ENCODE measurements at regions not wholly inside any gene's neighbourhood (a gene's known extent, or its start where the extent isn't known, plus 50 kb on each side); places are given as distances from the start of the nearest gene placed in this dataset.

DNA sequence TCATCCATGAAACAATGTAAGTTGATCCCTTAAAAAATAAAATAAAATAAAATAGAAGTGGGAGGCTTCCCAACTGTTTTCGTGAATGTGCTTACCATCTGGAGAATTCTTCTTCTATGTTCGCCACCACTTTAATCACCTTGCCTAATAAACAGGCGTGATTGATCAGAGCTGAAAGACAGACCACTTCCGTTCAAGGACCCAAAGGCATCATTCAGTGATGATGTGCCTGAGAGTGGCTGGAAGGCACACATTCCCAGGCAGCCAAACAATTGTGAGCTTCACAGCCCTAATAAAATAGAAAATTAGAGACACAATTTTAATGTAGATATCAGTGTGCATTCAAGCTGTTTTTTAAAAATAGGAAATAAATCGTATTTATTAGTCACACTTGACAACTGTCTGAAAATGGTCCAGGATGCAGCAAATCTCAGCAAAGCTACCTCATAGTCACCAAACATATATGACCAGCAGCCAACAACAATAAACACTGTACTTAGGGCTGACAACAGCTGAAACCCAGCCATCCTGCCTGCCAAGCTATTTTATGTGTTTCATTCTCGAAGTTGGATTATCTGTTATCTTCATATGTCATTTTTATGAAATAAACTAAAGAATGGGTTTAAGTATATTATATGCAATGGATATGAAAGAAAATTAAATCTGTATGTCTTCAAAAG is 163.2 kb upstream of the FAM9B start:
- peak; percentile 75 for DNase-seq

More for the DNA sequence above, 163.2 kb upstream of the FAM9B start:
- in situ Hi-C loops (cut with MboI; ENCODE audit: low sequenced_read_pairs) = no loop called here
- no CpG with 5 or more reads among the region's 6 CpGs for WGBS, 2 experiments (ENCODE audit: extremely low coverage in 2 of 2, insufficient read length in 1 of 2)
- CTCF ChIA-PET = interaction anchor here (0.9 kb wide), 1 partner anchor 10 kb away, joined by 3 read pairs; no protein-coding TSS in a partner anchor
- no peak overlapping the region for H2BK120ac ChIP-seq (ENCODE audit: low read depth, low read length)
- no peaks in the 10 kb centered on the region for H3K79me1 ChIP-seq (ENCODE audit: low read depth in 1 of 2, low read length in 2 of 2)
- no TSS peak for BruUV-seq (replicated peaks)
- intact Hi-C loops (cut with micrococcal nuclease) = no loop called here
- no peak overlapping the region for H2AFZ ChIP-seq (replicated peaks; ENCODE audit: low read length, poor library complexity)
- no peak overlapping the region for H4K5ac ChIP-seq (ENCODE audit: low read depth, low read length)
- no peaks in the 10 kb centered on the region for H3K36me3 ChIP-seq (ENCODE audit: control insufficient read depth, insufficient read depth, low read length)
- no peak overlapping the region for H3K4me3 ChIP-seq (ENCODE audit: insufficient read depth, low read depth, low read length)
- no peak overlapping the region for H3K9ac ChIP-seq (ENCODE audit: low read depth, low read length)
- no peak overlapping the region for H2AK5ac ChIP-seq (ENCODE audit: low read depth, low read length)
- H3K23ac ChIP-seq (ENCODE audit: low read depth, low read length) = no peak overlapping the region
- H2AK9ac ChIP-seq (replicated peaks; ENCODE audit: low read depth, low read length, poor library complexity) = no peak overlapping the region
- dilution Hi-C loops (cut with HindIII; ENCODE audit: low sequenced_read_pairs, unreplicated experiment) = no loop called here
- H4K91ac ChIP-seq (ENCODE audit: insufficient read depth, low read depth, low read length) = no peak overlapping the region
- H3K4me2 ChIP-seq (ENCODE audit: low read depth, low read length) = no peak overlapping the region
- no peaks in the 10 kb centered on the region for H3K4me1 ChIP-seq (ENCODE audit: control insufficient read depth, insufficient read depth, low read length)
- H3K18ac ChIP-seq (ENCODE audit: low read depth, low read length) = no peak overlapping the region
- no peaks in the 10 kb centered on the region for H3K27me3 ChIP-seq (ENCODE audit: control insufficient read depth, insufficient read depth, low read length)
- H3K4ac ChIP-seq (ENCODE audit: low read depth, low read length) = no peak overlapping the region
- ATAC-seq (ENCODE audit: low read depth) = no peak
- no peak overlapping the region for H2BK20ac ChIP-seq (ENCODE audit: low read depth, low read length)
- no peak overlapping the region for H3K27ac ChIP-seq (ENCODE audit: insufficient read depth, low read length)
- POLR2A ChIA-PET (ENCODE audit: unreplicated experiment) = no interaction called here
- no peak overlapping the region for H3K14ac ChIP-seq (replicated peaks; ENCODE audit: low read depth, low read length)
- H2BK15ac ChIP-seq (ENCODE audit: low read depth, low read length) = no peak overlapping the region
- H3K9me1 ChIP-seq (ENCODE audit: insufficient read depth, low read length) = no peaks in the 10 kb centered on the region
- H4K8ac ChIP-seq (ENCODE audit: low read depth in 2 of 2, low read length in 2 of 2) = no peak overlapping the region
- no peaks in the 10 kb centered on the region for H3K9me3 ChIP-seq (ENCODE audit: control insufficient read depth, insufficient read depth, low read length)
- H4K20me1 ChIP-seq (ENCODE audit: insufficient read depth, low read length) = no peaks in the 10 kb centered on the region
- H3K56ac ChIP-seq (ENCODE audit: extremely low read depth, insufficient read depth, low read length) = no peak overlapping the region
- H2BK5ac ChIP-seq (ENCODE audit: low read depth, low read length, poor library complexity, severe bottlenecking) = no peak overlapping the region
- TF ChIP-seq NFE2L2 (IDR thresholded peaks at IDR 0.05; ENCODE audit: low read depth, low read length) (no peak), MAZ (IDR thresholded peaks at IDR 0.05; ENCODE audit: borderline replicate concordance, low read depth, low read length) (no peak), ELK1 (IDR thresholded peaks at IDR 0.05; ENCODE audit: borderline replicate concordance, low read depth, low read length) (no peak), RFX5 (IDR thresholded peaks at IDR 0.05; ENCODE audit: low read depth, low read length) (no peak), MAFK (IDR thresholded peaks at IDR 0.05; ENCODE audit: low read depth, low read length) (no peak), CEBPB (IDR thresholded peaks at IDR 0.05; ENCODE audit: low read depth, low read length) (no peak), FOS (IDR thresholded peaks at IDR 0.05; ENCODE audit: low read depth, low read length) (no peak), POLR2A (IDR thresholded peaks at IDR 0.05; ENCODE audit: low read depth, low read length) (no peak), MXI1 (IDR thresholded peaks at IDR 0.05; ENCODE audit: borderline replicate concordance, low read depth, low read length) (no peak), CHD1 (IDR thresholded peaks at IDR 0.05; ENCODE audit: low read depth, low read length) (no peak)
- TF ChIP-seq, protein P1, sequence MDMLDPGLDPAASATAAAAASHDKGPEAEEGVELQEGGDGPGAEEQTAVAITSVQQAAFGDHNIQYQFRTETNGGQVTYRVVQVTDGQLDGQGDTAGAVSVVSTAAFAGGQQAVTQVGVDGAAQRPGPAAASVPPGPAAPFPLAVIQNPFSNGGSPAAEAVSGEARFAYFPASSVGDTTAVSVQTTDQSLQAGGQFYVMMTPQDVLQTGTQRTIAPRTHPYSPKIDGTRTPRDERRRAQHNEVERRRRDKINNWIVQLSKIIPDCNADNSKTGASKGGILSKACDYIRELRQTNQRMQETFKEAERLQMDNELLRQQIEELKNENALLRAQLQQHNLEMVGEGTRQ (IDR thresholded peaks at IDR 0.05; ENCODE audit: low read depth, low read length) = no peak

Data from IMR-90 (cell line).